H1 (cell line): ENCODE measurements at regions not wholly inside any gene's neighbourhood (a gene's known extent, or its start where the extent isn't known, plus 50 kb on each side); places are given as distances from the start of the nearest gene placed in this dataset.

Experiments
- CTCF ChIA-PET: fragments of 300-600 bp; sonication (Branson Sonifier 250); formaldehyde crosslinking; loops from one replicate; lab custom pipeline; 2021; ENCODE audit not compliant: partially characterized antibody; lab: Charles Lee
- POLR2A ChIA-PET: fragments of 300-600 bp; sonication (Branson Sonifier 250); formaldehyde crosslinking; loops from one replicate; lab custom pipeline; 2021; ENCODE audit warnings: inconsistent platforms; ENCODE audit not compliant: partially characterized antibody; lab: Charles Lee
- DNase-seq, 2 experiments: peaks; one replicate each; pipeline versions ENCODE4 v3.0.0 to v3.0.0-alpha.2; 2010 to 2022; ENCODE audit warnings: low spot score in 2 of 2, low read depth in 1 of 2, mixed read lengths in 1 of 2
- FAIRE-seq: peaks from 2 replicates; lab custom pipeline; 2011; peaks lifted over from hg19 to GRCh38; lab: Jason Lieb, UNC
- H2AFZ ChIP-seq: 2 replicates; pipeline ENCODE4 v1.8.1; 2012; ENCODE audit warnings: low read length, inconsistent platforms
- H2AK5ac ChIP-seq: 2 replicates; pipeline ENCODE4 v1.6.1; 2013; ENCODE audit warnings: low read depth, low read length
- H2BK120ac ChIP-seq: replicated peaks from 2 replicates; pipeline ENCODE3; 2013; ENCODE audit warnings: low read depth, low read length, inconsistent platforms
- H2BK12ac ChIP-seq: 2 replicates; pipeline ENCODE4 v1.6.1; 2013; ENCODE audit warnings: low read depth, low read length
- H2BK15ac ChIP-seq: 2 replicates; pipeline ENCODE4 v1.6.1; 2013; ENCODE audit warnings: low read length
- H2BK20ac ChIP-seq: 2 replicates; pipeline ENCODE4 v1.6.1; 2013; ENCODE audit warnings: low read length
- H2BK5ac ChIP-seq: 2 replicates; pipeline ENCODE4 v1.6.1; 2013; ENCODE audit warnings: low read depth, low read length
- H3K14ac ChIP-seq: 2 replicates; pipeline ENCODE4 v1.6.1; 2013; ENCODE audit warnings: inconsistent platforms; ENCODE audit not compliant: insufficient read length
- H3K18ac ChIP-seq: 2 replicates; pipeline ENCODE4 v1.6.1; 2013; ENCODE audit warnings: low read length; ENCODE audit errors: extremely low read depth
- H3K23ac ChIP-seq: 2 replicates; pipeline ENCODE4 v1.6.1; 2013; ENCODE audit warnings: inconsistent platforms; ENCODE audit not compliant: insufficient read length
- H3K23me2 ChIP-seq: 2 replicates; pipeline ENCODE4 v1.6.1; 2013; ENCODE audit warnings: low read depth, low read length
- H3K27ac ChIP-seq: 2 replicates; pipeline ENCODE4 v1.6.1; 2011; ENCODE audit warnings: low read depth, low read length, inconsistent platforms
- H3K27me3 ChIP-seq, 4 experiments: replicated peaks in 1 of 4; 1 replicate in 1 of 4; 2 replicates in 3 of 4; pipeline versions ENCODE4 v1.6.1 to v1.8.1; 2011 to 2013; ENCODE audit warnings: low read length in 3 of 4, mild to moderate bottlenecking in 3 of 4, inconsistent platforms in 2 of 4, mixed read lengths in 2 of 4, moderate library complexity in 1 of 4; ENCODE audit not compliant: control insufficient read depth in 3 of 4, insufficient read depth in 3 of 4; ENCODE audit errors: extremely low read depth in 1 of 4
- H3K36me3 ChIP-seq, 4 experiments: 2 replicates each; pipeline versions ENCODE4 v1.6.1 to v1.8.1; 2011 to 2013; ENCODE audit warnings: mild to moderate bottlenecking in 4 of 4, low read length in 3 of 4, moderate library complexity in 2 of 4, control low read depth in 1 of 4, inconsistent platforms in 1 of 4; ENCODE audit not compliant: insufficient read depth in 4 of 4, control insufficient read depth in 2 of 4
- H3K4ac ChIP-seq: replicated peaks from 2 replicates; pipeline ENCODE3; 2013; ENCODE audit warnings: low read length, low read depth, mixed read lengths, inconsistent platforms; ENCODE audit not compliant: insufficient read length
- H3K4me1 ChIP-seq, 4 experiments: replicated peaks in 1 of 4; 1 replicate in 1 of 4; 2 replicates in 3 of 4; pipeline versions ENCODE4 v1.6.1 to v1.8.1; 2011 to 2013; ENCODE audit warnings: low read length in 3 of 4, inconsistent platforms in 2 of 4, mixed read lengths in 1 of 4; ENCODE audit not compliant: insufficient read depth in 4 of 4, control insufficient read depth in 3 of 4
- H3K4me2 ChIP-seq, 2 experiments: 2 replicates each; pipeline versions ENCODE4 v1.6.1 to v1.8.1; 2011 to 2013; ENCODE audit warnings: low read depth in 2 of 2, low read length in 2 of 2, control low read depth in 1 of 2, inconsistent platforms in 1 of 2, mild to moderate bottlenecking in 1 of 2; ENCODE audit not compliant: insufficient read depth in 1 of 2
- H3K4me3 ChIP-seq, 4 experiments: fragments of 200-600, 300-600 bp in 1 of 4; sonication (generic), shearing (Covaris generic), sonication (Bioruptor Twin) in 1 of 4; 2 replicates each; pipeline versions ENCODE4 v1.5.1 to v1.8.1; 2011 to 2016; ENCODE audit warnings: low read length in 4 of 4, low read depth in 3 of 4, control low read depth in 2 of 4, inconsistent platforms in 2 of 4, mild to moderate bottlenecking in 2 of 4, mixed read lengths in 1 of 4, moderate library complexity in 1 of 4; ENCODE audit not compliant: insufficient read depth in 2 of 4; ENCODE audit errors: extremely low read depth in 1 of 4
- H3K56ac ChIP-seq: replicated peaks from 2 replicates; pipeline ENCODE3; 2013; ENCODE audit warnings: low read depth, mild to moderate bottlenecking, mixed read lengths, low read length, inconsistent platforms; ENCODE audit not compliant: insufficient read length
- H3K79me1 ChIP-seq: 2 replicates; pipeline ENCODE4 v1.6.1; 2013; ENCODE audit warnings: low read depth, low read length, control low read depth
- H3K79me2 ChIP-seq, 2 experiments: 2 replicates each; pipeline versions ENCODE4 v1.6.1 to v1.8.1; 2012 to 2013; ENCODE audit warnings: low read length in 2 of 2, mild to moderate bottlenecking in 2 of 2, inconsistent platforms in 1 of 2; ENCODE audit not compliant: insufficient read depth in 2 of 2, control insufficient read depth in 1 of 2
- H3K9ac ChIP-seq, 4 experiments: replicated peaks in 1 of 4; 1 replicate in 1 of 4; 2 replicates in 3 of 4; pipeline versions ENCODE4 v1.6.1 to v1.8.1; 2011 to 2013; ENCODE audit warnings: low read depth in 3 of 4, low read length in 3 of 4, control low read depth in 2 of 4, mild to moderate bottlenecking in 2 of 4, moderate library complexity in 2 of 4, inconsistent platforms in 1 of 4; ENCODE audit errors: extremely low read depth in 1 of 4
- H3K9me3 ChIP-seq, 2 experiments: 2 replicates each; pipeline versions ENCODE4 v1.6.1 to v1.8.1; 2012 to 2013; ENCODE audit warnings: mild to moderate bottlenecking in 2 of 2, moderate library complexity in 2 of 2, control low read depth in 1 of 2, inconsistent platforms in 1 of 2, low read depth in 1 of 2, low read length in 1 of 2, mixed read lengths in 1 of 2; ENCODE audit not compliant: insufficient read depth in 2 of 2
- H4K20me1 ChIP-seq, 2 experiments: replicated peaks in 1 of 2; 2 replicates each; pipeline versions ENCODE3 to v1.8.1; 2011 to 2013; ENCODE audit warnings: inconsistent platforms in 2 of 2, low read length in 2 of 2, mild to moderate bottlenecking in 1 of 2; ENCODE audit not compliant: insufficient read depth in 2 of 2, control insufficient read depth in 1 of 2
- H4K5ac ChIP-seq: 2 replicates; pipeline ENCODE4 v1.6.1; 2013; ENCODE audit warnings: low read length, low read depth, mixed read lengths, inconsistent platforms; ENCODE audit not compliant: insufficient read length
- H4K8ac ChIP-seq: 2 replicates; pipeline ENCODE4 v1.8.0; 2013; ENCODE audit warnings: mild to moderate bottlenecking, moderate library complexity, low read length, inconsistent platforms; ENCODE audit not compliant: insufficient read depth; ENCODE audit errors: extremely low read depth
- H4K91ac ChIP-seq: replicated peaks from 2 replicates; pipeline ENCODE3; 2013; ENCODE audit warnings: low read length, mixed read lengths, inconsistent platforms; ENCODE audit not compliant: insufficient read length
- CBX5 ChIP-seq: fragments of 300-800, 300-1000 bp; sonication (generic); IDR thresholded peaks from 2 replicates; pipeline ENCODE4 v1.7.1; 2016; ENCODE audit warnings: antibody characterized with exemption, low read length, low read depth
- EZH2 ChIP-seq: fragments of 200-600 bp; sonication (generic); IDR thresholded peaks from 2 replicates; pipeline ENCODE4 v1.7.1; 2012; ENCODE audit warnings: low read depth, mild to moderate bottlenecking, moderate library complexity, low read length, inconsistent platforms; ENCODE audit not compliant: severe bottlenecking
- NRF1 ChIP-seq: IDR thresholded peaks from 2 replicates; pipeline ENCODE4 v1.6.1; 2011; ENCODE audit warnings: mild to moderate bottlenecking, low read depth, low read length, improper control_type of control experiment
- RAD21 ChIP-seq, 2 experiments: IDR thresholded peaks in 1 of 2; conservative IDR thresholded peaks in 1 of 2; 2 replicates each; pipeline ENCODE4 v1.6.1; 2011; ENCODE audit warnings: low read depth in 2 of 2, low read length in 2 of 2, improper control_type of control experiment in 1 of 2, inconsistent platforms in 1 of 2, mild to moderate bottlenecking in 1 of 2, moderate library complexity in 1 of 2
- SIX5 ChIP-seq: IDR thresholded peaks from 2 replicates; pipeline ENCODE4 v1.6.1; 2011; ENCODE audit warnings: mild to moderate bottlenecking, low read depth, low read length
- SP4 ChIP-seq: IDR thresholded peaks from 2 replicates; pipeline ENCODE4 v1.6.1; 2012; ENCODE audit warnings: low read length, inconsistent platforms
- TCF12 ChIP-seq: IDR thresholded peaks from 2 replicates; pipeline ENCODE4 v1.6.1; 2011; ENCODE audit warnings: low read depth, mild to moderate bottlenecking, low read length
- YY1 ChIP-seq: IDR thresholded peaks from 2 replicates; pipeline ENCODE4 v1.6.1; 2011; ENCODE audit warnings: low read depth, mild to moderate bottlenecking, low read length
- TF ChIP-seq, protein P1 (sequence below): IDR thresholded peaks from 2 replicates; pipeline ENCODE4 v1.6.1; 2011; ENCODE audit warnings: low read depth, mild to moderate bottlenecking, low read length; ENCODE audit not compliant: insufficient read depth
- TF ChIP-seq, protein P2 (sequence below): IDR thresholded peaks from 2 replicates; pipeline ENCODE4 v1.6.1; 2012; ENCODE audit warnings: inconsistent platforms

DNA sequence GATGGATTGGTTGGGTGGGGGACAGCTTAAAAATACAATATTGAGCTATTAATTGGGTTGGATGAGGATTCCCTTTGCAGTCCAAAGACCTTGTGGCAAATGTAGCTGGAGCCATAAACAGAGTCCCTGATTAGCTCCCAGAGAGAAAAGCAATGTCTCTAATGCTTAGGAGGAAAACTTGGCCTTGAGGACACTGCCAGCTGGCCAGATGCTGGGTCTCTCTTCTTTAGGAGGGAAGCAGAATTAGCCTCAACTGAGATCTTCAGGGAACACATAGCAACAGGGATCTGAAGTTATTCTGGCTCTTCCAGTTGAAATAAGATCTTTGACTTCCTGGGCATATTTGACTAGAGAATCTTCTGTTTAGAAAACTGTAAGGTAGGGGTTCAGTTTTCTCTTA lies 121.7 kb upstream of the WWC1 start:
- DNase-seq (no peak), FAIRE-seq (no peak)
- TF ChIP-seq, protein P1, sequence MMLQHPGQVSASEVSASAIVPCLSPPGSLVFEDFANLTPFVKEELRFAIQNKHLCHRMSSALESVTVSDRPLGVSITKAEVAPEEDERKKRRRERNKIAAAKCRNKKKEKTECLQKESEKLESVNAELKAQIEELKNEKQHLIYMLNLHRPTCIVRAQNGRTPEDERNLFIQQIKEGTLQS = no peak
- TF ChIP-seq TCF12 (no peak), EZH2 (no peak), RAD21 (IDR thresholded peaks at IDR 0.05 in 1 of 2, conservative IDR thresholded peaks at IDR 0.05 in 1 of 2; ENCODE audit: low read depth in 2 of 2, low read length in 2 of 2) (no peak), SP4 (no peak), SIX5 (no peak), CBX5 (no peak), NRF1 (no peak), YY1 (no peak)
- TF ChIP-seq, protein P2, sequence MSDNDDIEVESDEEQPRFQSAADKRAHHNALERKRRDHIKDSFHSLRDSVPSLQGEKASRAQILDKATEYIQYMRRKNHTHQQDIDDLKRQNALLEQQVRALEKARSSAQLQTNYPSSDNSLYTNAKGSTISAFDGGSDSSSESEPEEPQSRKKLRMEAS = no peak

More for the DNA sequence above, 121.7 kb upstream of the WWC1 start:
- no peak overlapping the region for H3K56ac ChIP-seq
- no peak overlapping the region for H4K8ac ChIP-seq
- H3K14ac ChIP-seq = no peak overlapping the region
- no peaks in the 10 kb centered on the region for H3K9me3 ChIP-seq
- CTCF ChIA-PET = interaction anchor here (0.8 to 4.1 kb wide), 6 partner anchors 8 to 578 kb away, joined by 3 to 16 read pairs (median 6); no protein-coding TSS in a partner anchor
- H3K4me3 ChIP-seq = no peak overlapping the region
- H2BK120ac ChIP-seq = no peak overlapping the region
- H3K79me1 ChIP-seq = no peaks in the 10 kb centered on the region
- H3K79me2 ChIP-seq = no peaks in the 10 kb centered on the region
- POLR2A ChIA-PET = interaction anchor here (0.6 kb wide), 1 partner anchor 126 kb away, joined by 5 read pairs; no protein-coding TSS in a partner anchor
- H3K36me3 ChIP-seq = no peaks in the 10 kb centered on the region
- H3K4ac ChIP-seq = no peak overlapping the region
- no peak overlapping the region for H2BK20ac ChIP-seq
- no peak overlapping the region for H3K9ac ChIP-seq
- H4K91ac ChIP-seq = no peak overlapping the region
- H3K23ac ChIP-seq = no peak overlapping the region
- no peak overlapping the region for H2BK15ac ChIP-seq
- H3K4me2 ChIP-seq = no peak overlapping the region
- H2AFZ ChIP-seq = no peak overlapping the region
- no peaks in the 10 kb centered on the region for H4K20me1 ChIP-seq
- no peaks in the 10 kb centered on the region for H3K23me2 ChIP-seq
- H2BK12ac ChIP-seq = no peak overlapping the region
- no peak overlapping the region for H4K5ac ChIP-seq
- no peak overlapping the region for H3K18ac ChIP-seq
- no peak overlapping the region for H3K27ac ChIP-seq
- H3K4me1 ChIP-seq = peaks cover 5 to 8% (median 6%) of the 10 kb centered on the region in 4 experiments; a peak in 5 of 7 replicates
- H2AK5ac ChIP-seq = no peak overlapping the region
- H3K27me3 ChIP-seq = no peaks in the 10 kb centered on the region
- H2BK5ac ChIP-seq = no peak overlapping the region
